Osteocyte (in vitro differentiated cells): ENCODE measurements at regions not wholly inside any gene's neighbourhood (a gene's known extent, or its start where the extent isn't known, plus 50 kb on each side); places are given as distances from the start of the nearest gene placed in this dataset.
"Not testable (repeated sequence)": the region's sequence is repeated elsewhere in the genome, so short reads cannot be mapped to it uniquely, and the experiment has no call there.

Experiments used
- DNase-seq: peaks from one replicate; pipeline ENCODE4 v3.0.0; 2021; ENCODE audit warnings: mixed read lengths; ENCODE audit not compliant: unreplicated experiment; ENCODE audit errors: extremely low spot score
- H3K27ac Mint-ChIP-seq: one replicate; pipeline ENCODE4 v1.8.0; 2021; ENCODE audit warnings: mild to moderate bottlenecking, mixed read lengths; ENCODE audit not compliant: unreplicated experiment
- H3K27me3 Mint-ChIP-seq: one replicate; pipeline ENCODE4 v1.8.0; 2021; ENCODE audit warnings: mixed read lengths; ENCODE audit not compliant: unreplicated experiment
- H3K36me3 Mint-ChIP-seq: one replicate; pipeline ENCODE4 v1.8.0; 2021; ENCODE audit warnings: mixed read lengths; ENCODE audit not compliant: unreplicated experiment
- H3K4me1 Mint-ChIP-seq: one replicate; pipeline ENCODE4 v1.8.0; 2021; ENCODE audit warnings: mixed read lengths; ENCODE audit not compliant: unreplicated experiment
- H3K4me3 Mint-ChIP-seq: one replicate; pipeline ENCODE4 v1.8.0; 2021; ENCODE audit warnings: mild to moderate bottlenecking, moderate library complexity, mixed read lengths; ENCODE audit not compliant: unreplicated experiment
- H3K9me3 Mint-ChIP-seq: one replicate; pipeline ENCODE4 v1.8.0; 2021; ENCODE audit warnings: mixed read lengths; ENCODE audit not compliant: unreplicated experiment
- TF ChIP-seq, protein P1 (sequence below): fragments of 200-600 bp; sonication (generic); IDR thresholded peaks from 2 replicates; pipeline ENCODE4 v1.5.0; 2021; ENCODE audit warnings: antibody characterized with exemption, mild to moderate bottlenecking, moderate library complexity

DNA sequence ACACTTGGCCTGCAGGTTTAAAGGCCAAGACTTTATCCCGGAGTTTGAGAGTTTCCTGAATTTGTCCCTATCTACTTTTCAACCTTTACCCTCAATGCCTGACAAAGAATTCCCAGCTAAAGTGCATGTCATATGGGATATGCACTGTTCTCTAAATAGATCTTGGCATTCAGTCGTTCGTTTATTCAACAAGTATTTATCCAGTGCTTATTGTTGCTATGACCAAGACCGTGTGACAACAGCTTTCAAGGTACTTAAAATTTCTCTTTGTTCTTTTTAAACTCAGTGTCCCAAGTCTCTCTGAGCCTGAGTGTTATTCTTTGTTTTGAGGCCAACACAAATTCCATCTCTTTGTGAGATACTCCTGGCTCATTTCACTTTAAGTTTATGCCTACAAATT is 133.4 kb downstream of the RGPD3 start:
- no peak overlapping the region for H3K4me3 Mint-ChIP-seq

GRCh38 chr2:106333253-106333873 is 134.8 kb downstream of the RGPD3 start:
- not testable (repeated sequence) for H3K27me3 Mint-ChIP-seq, H3K4me3 Mint-ChIP-seq, H3K36me3 Mint-ChIP-seq, H3K27ac Mint-ChIP-seq, H3K9me3 Mint-ChIP-seq, DNase-seq
- peaks cover 35% of the 10 kb centered on the region for H3K4me1 Mint-ChIP-seq

More for the DNA sequence above, 133.4 kb downstream of the RGPD3 start:
- Mint-ChIP-seq H3K4me1 (peaks cover 37% of the 10 kb centered on the region), H3K9me3 (no peaks in the 10 kb centered on the region), H3K27ac (peak overlapping the region; percentile 27), H3K27me3 (peaks cover 2% of the 10 kb centered on the region), H3K36me3 (no peaks in the 10 kb centered on the region)
- TF ChIP-seq, protein P1, sequence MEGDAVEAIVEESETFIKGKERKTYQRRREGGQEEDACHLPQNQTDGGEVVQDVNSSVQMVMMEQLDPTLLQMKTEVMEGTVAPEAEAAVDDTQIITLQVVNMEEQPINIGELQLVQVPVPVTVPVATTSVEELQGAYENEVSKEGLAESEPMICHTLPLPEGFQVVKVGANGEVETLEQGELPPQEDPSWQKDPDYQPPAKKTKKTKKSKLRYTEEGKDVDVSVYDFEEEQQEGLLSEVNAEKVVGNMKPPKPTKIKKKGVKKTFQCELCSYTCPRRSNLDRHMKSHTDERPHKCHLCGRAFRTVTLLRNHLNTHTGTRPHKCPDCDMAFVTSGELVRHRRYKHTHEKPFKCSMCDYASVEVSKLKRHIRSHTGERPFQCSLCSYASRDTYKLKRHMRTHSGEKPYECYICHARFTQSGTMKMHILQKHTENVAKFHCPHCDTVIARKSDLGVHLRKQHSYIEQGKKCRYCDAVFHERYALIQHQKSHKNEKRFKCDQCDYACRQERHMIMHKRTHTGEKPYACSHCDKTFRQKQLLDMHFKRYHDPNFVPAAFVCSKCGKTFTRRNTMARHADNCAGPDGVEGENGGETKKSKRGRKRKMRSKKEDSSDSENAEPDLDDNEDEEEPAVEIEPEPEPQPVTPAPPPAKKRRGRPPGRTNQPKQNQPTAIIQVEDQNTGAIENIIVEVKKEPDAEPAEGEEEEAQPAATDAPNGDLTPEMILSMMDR: no peak
- DNase-seq: no peak

GRCh38 chr2:106332054-106332453 is 136.2 kb downstream of the RGPD3 start:
- TF ChIP-seq, protein P1: no peak
- no peaks in the 10 kb centered on the region for H3K36me3 Mint-ChIP-seq
- no peaks in the 10 kb centered on the region for H3K9me3 Mint-ChIP-seq
- H3K27ac Mint-ChIP-seq: no peak overlapping the region
- H3K4me3 Mint-ChIP-seq: no peak overlapping the region
- peaks cover 35% of the 10 kb centered on the region for H3K4me1 Mint-ChIP-seq
- no peaks in the 10 kb centered on the region for H3K27me3 Mint-ChIP-seq
- no peak for DNase-seq

DNA sequence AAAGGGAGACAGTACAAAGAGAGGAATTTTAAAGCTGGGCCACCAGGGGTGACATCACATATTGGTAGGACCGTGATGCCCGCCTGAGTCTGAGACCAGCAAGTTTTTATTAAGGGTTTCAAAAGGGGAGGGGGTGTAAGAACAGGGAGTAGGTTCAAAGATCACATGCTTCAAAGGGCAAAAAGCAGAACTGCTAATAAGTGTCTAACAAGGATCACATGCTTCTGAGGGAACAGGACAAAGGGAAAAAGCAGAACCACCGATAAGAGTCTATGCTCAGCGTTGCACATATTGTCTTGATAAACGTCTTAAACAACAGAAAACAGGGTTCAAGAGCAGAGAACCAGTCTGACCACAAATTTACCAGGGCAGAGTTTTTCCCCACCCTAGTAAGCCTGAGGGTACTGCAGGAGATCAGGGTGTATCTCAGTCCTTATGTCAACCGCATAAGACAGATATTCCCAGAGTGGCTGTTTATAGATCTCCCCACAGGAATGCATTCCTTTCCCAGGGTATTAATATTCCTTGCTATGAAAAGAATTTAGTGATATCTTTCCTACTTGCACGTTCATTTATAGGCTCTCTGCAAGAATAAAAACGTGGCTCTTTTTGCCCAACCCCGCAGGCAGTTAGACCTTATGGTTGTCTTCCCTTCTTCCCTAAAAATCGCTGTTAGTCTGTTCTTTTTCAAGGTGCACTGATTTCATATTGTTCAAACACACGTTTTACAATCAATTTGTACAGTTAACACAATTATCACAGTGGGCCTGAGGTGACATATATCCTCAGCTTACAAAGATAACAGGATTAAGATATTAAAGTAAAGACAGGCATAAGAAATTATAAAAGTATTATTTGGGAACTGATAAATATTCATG is 136.5 kb upstream of the UXS1 start:
- H3K9me3 Mint-ChIP-seq, H3K27me3 Mint-ChIP-seq, H3K36me3 Mint-ChIP-seq, H3K4me3 Mint-ChIP-seq, DNase-seq: not testable (repeated sequence)
- Mint-ChIP-seq H3K4me1 (peaks cover 35% of the 10 kb centered on the region), H3K27ac (peak overlapping the region; percentile 29)

- TF ChIP-seq, protein P1: no peak
Observed at GRCh38 chr2:106323337-106324013, 129.4 kb upstream of the UXS1 start.

GRCh38 chr2:106322281-106322680 is 128.2 kb upstream of the UXS1 start:
- no peaks in the 10 kb centered on the region for H3K9me3 Mint-ChIP-seq
- H3K36me3 Mint-ChIP-seq: no peaks in the 10 kb centered on the region
- TF ChIP-seq, protein P1: no peak
- H3K27ac Mint-ChIP-seq: no peak overlapping the region
- H3K4me1 Mint-ChIP-seq: peaks cover 6% of the 10 kb centered on the region
- H3K4me3 Mint-ChIP-seq: no peak overlapping the region
- peaks cover 17% of the 10 kb centered on the region for H3K27me3 Mint-ChIP-seq
- DNase-seq: no peak

More at GRCh38 chr2:106323337-106324013, 129.4 kb upstream of the UXS1 start:
- Mint-ChIP-seq H3K4me1 (peaks cover 6% of the 10 kb centered on the region), H3K36me3 (no peaks in the 10 kb centered on the region), H3K27me3 (peaks cover 17% of the 10 kb centered on the region), H3K9me3 (no peaks in the 10 kb centered on the region), H3K27ac (no peak overlapping the region), H3K4me3 (no peak overlapping the region)
- no peak for DNase-seq

- not testable (repeated sequence) for DNase-seq
Observed at GRCh38 chr2:106320439-106320838, 126.3 kb upstream of the UXS1 start.

More at GRCh38 chr2:106320439-106320838, 126.3 kb upstream of the UXS1 start:
- H3K9me3 Mint-ChIP-seq, H3K27ac Mint-ChIP-seq, H3K4me1 Mint-ChIP-seq, H3K4me3 Mint-ChIP-seq, H3K36me3 Mint-ChIP-seq: not testable (repeated sequence)
- peaks cover 17% of the 10 kb centered on the region for H3K27me3 Mint-ChIP-seq
